GM04504 (cell line): ENCODE measurements at regions not wholly inside any gene's neighbourhood (a gene's known extent, or its start where the extent isn't known, plus 50 kb on each side); places are given as distances from the start of the nearest gene placed in this dataset.
"Not testable (repeated sequence)": the region's sequence is repeated elsewhere in the genome, so short reads cannot be mapped to it uniquely, and the experiment has no call there.

Experiments
- DNase-seq: peaks from one replicate; pipeline ENCODE4 v3.0.0-alpha.2; 2012; ENCODE audit warnings: low read depth

- no peak for DNase-seq
These were observed 74.8 kb upstream of the TNP1 start for GRCh38 chr2:216934623-216935022.

- DNase-seq, result no peak
These were observed 74.3 kb upstream of the TNP1 start for GRCh38 chr2:216934151-216934550.

DNA sequence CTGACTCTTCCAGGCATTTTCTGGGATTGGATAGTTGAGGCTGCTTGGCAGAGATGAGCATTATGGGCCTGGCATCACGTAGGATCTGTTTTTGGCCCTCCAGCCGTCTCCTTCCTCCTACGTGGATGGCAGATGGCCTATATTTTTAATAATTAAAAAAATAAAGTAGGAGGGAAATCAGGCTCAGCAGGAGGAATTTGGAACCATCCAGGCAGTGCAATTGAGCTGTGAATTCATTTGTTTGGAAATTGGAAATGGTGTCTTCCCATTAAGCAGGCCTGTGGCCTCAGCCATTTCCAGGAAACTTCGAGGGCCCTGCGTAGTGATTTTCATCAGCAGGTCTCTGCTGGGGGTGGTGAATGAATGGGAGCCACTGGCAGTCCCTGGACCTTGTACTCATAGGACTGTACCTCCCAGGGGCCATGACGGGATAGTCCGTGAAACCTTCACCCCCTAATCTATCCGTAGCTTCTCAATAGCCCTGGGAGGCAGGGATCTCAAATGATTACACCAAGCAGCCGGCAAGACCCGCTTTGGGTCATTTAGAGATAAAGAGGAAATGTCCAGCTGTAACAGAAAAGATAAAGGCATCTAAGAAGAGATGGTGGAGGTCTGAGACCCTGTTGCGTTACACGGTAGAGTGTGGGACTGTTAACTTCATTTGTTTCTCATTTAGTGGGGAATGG is 73.1 kb upstream of the TNP1 start:
- no peak for DNase-seq

- DNase-seq, result no peak
These were observed 72.4 kb upstream of the TNP1 start for GRCh38 chr2:216932113-216932862.

GRCh38 chr2:216930716-216931115 is 70.9 kb upstream of the TNP1 start:
- DNase-seq, result no peak

GRCh38 chr2:216929338-216929737 is 69.5 kb upstream of the TNP1 start:
- not testable (repeated sequence) for DNase-seq

GRCh38 chr2:216927163-216927562 is 67.3 kb upstream of the TNP1 start:
- DNase-seq, result no peak

GRCh38 chr2:216925636-216926366 is 65.9 kb upstream of the TNP1 start:
- DNase-seq, result no peak

- no peak for DNase-seq
These were observed 65.1 kb upstream of the TNP1 start for GRCh38 chr2:216925006-216925405.

DNA sequence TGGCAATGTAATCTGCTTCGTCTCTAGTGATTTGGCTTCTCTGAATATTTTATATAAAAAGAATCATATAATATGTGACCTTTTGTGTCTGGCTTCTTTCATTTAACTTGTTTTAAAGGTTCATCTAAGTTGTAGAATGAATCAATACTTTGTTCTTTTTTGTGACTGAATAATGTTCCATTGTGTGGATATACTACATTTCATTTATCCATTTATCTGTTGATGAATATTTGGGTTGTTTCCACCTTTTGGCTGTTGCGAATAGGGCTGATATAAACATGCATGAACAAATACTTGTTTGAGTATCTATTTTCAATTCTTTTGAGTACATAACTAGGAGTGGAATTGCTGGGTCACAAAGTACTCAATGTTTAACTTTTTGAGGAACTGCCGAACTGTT is 63.8 kb upstream of the TNP1 start:
- DNase-seq, result no peak

GRCh38 chr2:216922175-216922780 is 62.4 kb upstream of the TNP1 start:
- no peak for DNase-seq

DNA sequence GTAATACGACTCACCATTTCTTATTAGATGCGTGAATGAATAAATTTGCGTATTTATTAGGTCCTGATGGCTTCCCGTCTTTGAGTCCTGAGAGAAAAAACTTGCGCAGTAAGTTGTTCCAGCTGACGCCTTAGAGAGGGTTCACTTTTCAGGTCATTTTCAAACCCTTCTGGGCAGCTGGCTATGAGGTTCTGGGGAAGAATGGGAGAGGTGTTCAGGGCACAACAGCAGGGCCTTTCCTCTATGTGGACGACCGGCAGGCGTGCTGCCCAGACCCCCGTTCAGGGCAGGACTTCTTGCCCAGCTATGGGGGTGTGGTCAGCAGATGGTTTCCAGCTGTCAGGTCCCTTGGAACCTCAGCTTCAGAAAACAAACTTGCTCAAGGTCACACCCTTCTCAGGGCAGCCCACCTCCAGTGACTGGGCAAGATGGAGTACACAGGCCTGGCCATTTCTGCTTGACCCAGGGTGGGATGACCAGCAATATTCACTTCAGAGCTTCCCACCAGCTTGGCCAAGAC is 61.1 kb upstream of the TNP1 start:
- DNase-seq, result no peak

DNA sequence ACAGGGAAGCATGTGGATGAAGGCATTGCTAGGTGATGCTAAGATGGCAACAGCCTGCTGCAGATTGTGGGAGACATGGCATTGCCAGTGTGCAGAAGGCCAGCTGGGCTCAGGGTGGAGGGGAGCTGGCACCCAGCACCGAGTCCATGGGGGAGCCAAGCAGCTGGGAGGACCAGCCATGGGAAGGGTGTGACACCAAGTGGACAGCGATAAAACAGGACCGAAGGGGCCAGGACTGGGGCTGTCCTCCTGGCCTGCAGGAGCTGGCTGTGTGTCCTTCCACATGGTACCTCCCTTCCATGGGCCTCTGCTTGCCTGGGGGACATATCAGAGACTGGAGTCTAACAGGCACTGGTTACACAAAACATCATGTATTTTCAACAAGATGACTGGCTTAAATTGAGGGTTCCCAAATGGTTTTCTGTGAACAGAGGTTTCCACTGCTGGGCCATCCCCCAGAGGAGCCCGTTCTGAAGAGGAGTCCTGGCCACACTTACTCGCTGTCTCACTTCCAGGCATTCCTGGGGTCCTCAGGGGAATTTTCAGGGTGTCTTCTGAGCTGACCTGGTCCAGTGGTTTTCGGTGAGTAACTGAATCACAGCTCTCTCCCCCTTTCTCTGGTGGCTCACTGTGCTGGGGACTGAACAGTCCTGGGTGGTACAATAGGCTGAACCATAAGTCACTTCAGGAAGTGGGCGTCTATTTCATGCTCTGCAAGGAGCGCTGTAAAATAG is 60.4 kb upstream of the TNP1 start:
- no peak for DNase-seq

- peak; percentile 52 for DNase-seq
These were observed 58.3 kb upstream of the TNP1 start for GRCh38 chr2:216918088-216918680.

DNA sequence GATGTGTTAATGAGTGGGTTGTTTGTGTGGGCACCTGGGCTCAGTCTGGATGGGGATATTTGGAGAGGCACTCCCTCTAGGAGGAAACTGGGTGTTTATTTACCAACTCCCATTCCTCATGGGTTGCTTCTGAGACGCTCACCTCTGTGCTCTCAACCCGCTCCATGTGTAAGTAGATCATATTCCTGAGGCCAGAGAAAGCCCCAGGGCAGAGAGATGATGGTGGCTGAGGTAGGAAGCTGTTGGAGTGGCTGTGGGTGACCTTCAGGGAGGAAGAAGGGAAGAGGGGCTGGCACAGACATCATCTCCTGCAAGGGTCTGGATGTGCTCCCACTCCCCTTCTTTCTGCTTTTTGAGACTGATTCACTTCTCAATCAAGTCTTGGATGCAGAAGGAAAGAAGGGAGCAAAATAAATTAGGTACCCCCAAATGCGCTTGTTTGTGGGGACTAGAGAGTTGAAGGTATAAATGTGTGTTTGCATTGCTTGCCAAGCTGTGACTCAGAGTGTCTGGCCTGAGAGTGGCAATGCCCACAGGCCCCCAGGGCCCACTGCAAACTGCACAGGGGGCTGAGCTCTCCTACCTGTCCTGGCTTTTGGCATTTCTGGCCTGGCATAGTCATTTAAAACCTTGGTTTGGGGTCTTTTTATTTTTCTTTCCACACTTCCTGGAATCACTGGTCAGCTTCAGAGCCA is 57.2 kb upstream of the TNP1 start:
- DNase-seq, result no peak

DNA sequence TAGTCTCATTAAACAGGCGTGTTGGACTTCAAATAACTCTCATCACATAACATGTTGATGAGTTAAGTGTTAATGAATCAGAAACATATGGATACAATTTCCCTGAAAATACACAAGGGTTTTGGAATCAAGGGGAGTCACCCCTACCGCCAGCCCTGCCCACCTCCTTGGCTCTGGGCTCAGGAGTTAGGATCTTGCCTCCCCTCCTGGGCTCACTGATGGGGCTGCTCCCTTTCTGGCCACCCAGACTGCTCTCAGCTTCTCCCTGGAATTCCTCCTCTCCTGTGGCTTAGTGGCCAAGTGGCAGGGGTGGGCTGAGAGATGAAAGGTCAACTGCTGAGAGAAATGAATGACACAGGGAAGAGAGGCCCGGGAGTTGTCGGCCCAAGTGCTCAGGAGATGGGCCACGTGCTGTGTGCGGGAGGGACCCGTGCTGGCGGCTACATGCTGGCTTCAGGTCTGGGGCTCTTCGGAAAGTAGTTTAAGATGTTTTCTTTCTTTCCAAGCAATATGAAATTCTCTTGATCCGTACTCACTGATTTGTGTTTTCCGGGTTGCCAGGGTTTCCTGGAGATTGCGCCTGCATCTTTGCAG is 55.8 kb upstream of the TNP1 start:
- DNase-seq, result no peak

GRCh38 chr2:216914491-216914890 is 54.6 kb upstream of the TNP1 start:
- DNase-seq, result no peak

GRCh38 chr2:216911886-216912285 is 52.0 kb upstream of the TNP1 start:
- peak; percentile 15 for DNase-seq

DNA sequence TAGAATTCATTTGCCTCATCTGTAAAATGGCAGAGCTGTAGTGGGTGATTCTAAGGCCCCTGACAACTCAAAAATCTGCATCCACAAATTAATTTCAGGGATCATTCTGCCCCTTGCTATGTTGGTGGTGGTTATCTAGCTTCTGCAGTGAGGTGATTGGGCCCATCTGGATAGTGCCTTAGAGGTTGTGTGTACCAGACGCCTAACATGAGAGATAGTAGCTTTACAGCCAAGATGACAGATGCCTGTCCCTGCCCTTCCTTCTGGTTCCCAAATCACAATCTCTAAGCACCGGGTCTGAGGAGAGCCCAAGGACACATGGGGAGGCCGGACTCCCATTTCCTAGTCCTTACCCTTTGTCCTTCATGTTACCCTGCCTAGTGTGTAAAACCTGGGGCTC is 51.1 kb upstream of the TNP1 start:
- DNase-seq, result no peak

DNA sequence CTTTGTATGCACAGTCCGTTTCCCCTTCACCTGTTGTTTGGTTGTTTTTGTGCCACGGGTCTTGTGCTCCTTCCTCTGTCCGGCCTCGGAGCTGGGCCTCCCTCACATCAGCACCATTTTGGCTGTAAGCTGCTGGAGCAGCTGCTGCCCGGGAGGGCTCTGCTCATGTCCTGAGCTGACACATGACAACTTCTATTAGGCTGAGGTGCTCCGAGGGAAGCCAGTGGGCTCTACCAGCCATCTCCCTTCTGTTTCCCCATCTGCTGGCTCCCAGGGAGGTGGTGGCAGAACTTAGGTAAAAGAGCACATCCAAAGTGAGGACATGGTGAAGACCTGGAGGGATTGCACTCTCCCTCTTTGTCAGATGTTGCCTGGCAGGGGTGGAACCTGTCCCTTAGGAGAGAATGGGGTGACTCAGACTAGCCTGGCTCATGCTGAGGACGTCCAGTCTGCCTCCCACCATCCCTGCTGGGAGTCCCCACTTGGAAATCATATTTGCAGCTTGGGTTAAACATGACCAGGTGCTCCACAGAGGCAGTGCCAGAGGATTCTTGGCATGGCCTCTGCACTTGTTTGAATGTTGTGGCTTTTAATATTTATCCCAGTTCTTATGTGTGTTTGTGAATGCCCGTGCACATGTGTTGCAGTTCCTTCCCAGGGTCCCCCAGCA is 49.8 kb upstream of the TNP1 start:
- no peak for DNase-seq
